ENCODE measurements at regions not wholly inside any gene's neighbourhood (a gene's known extent, or its start where the extent isn't known, plus 50 kb on each side); places are given as distances from the start of the nearest gene placed in this dataset.

DNA sequence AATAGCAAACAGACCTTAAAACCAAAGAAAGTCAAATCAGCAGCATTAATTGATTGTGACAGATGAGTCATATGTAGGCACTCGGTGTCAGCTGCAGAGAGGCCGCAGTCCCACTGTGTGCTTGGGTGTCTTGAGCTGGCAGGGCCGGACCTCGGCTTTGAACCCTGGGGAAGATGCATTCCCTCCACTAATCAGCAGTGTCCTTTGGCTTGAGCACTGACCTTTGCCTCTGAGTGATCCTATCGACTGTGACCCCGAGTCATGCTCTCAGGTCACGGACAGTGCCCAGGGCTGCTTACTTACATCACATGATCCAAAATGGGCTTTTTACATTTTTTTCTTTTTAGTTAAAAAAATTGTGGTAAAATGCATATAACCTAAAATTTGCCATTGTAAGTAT lies 188.7 kb downstream of the GADD45G start:
- no peak for DNase-seq (ENCODE audit: low spot score)

DNA sequence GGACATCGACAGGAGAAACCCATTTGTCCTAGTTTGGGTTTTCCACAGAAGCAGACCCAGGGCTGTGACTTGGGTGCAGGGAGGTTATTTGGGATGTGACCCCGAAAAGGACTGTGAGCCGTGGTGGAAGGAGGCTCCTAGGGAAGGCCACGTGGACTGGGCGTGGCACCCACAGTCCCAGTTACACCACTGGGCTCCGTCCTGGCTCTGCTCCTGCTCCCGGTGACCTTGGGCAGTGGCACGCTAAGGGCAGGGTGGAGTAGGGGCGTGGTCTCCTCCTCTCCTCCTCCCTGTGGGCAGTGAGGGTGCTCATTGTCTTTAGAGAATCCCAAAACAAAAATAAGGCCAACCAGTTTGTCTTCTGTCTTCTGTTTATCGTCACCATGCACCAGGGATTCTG lies 190.1 kb downstream of the GADD45G start:
- DNase-seq (ENCODE audit: low spot score) = peak; percentile 55

DNA sequence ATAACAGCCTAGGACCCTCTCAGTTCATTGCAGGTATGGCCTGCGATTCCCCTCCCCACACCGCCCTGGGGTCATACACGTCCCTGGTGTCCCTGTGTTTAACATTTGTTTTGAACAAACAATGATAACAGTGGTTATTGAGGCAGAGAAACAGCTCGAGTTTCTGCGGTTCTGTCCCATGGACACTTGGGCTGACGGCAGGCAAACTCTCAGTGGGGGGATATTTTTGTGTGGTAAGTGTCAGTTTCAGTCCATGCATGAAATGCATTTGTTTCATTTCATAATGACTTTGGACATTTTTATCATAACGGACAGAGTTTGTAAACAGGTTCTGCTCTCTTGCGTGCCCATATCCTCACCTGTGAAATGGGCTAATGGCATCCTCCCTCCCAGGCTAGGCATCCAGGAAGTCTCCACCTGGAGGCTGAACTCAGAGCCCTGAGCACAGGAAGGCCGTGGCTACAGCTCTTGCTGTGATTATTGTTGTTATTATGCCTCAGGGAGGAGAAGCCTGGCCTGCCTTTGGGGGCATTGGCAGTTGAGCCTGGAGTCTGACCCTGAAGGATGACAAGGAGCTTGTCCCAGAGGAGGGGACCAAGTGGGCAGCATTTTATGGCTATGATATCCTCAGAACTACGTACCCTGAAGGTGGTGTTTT lies 190.9 kb downstream of the GADD45G start:
- no peak for DNase-seq (ENCODE audit: low spot score)

DNA sequence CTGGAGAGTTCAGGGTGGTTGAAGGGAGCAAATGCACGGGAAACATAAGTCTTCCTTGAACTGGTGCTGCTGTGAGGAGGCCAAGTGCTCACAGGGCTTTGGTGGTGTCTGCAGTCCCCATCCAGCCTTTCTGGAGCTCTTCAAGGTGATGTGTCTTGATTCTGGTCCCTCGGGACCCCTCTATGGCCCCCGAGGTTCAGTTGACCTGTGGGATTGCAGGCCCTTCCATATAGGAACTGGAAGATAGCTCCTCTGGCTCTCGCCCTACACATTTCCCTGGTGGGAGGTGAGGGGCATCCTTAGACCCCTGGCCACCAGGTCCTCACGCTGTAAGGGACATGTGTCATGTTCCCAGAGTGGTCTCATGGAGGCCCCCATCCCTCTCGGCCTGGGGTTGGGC lies 191.8 kb downstream of the GADD45G start:
- no peak for DNase-seq (ENCODE audit: low spot score)

DNA sequence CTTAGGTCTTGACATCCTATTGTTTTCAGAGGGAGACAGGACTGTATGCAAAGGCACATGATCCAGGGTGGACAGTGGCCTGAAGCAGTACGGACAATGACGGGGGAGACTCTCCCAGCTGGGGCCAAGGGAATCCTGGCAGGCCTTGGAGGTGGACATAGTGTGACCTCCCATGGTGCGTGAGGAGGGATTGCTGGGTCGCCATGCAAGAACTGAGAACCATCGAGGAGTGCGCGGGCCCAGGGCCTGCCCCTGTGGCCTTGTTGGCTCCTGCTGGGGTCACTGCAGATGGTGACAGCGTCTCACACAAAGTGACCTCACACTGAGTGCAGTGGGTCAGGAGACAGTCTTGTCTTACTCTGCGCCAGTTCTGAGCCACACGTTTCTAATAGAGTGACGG lies 192.4 kb downstream of the GADD45G start:
- no peak for DNase-seq (ENCODE audit: low spot score)

DNA sequence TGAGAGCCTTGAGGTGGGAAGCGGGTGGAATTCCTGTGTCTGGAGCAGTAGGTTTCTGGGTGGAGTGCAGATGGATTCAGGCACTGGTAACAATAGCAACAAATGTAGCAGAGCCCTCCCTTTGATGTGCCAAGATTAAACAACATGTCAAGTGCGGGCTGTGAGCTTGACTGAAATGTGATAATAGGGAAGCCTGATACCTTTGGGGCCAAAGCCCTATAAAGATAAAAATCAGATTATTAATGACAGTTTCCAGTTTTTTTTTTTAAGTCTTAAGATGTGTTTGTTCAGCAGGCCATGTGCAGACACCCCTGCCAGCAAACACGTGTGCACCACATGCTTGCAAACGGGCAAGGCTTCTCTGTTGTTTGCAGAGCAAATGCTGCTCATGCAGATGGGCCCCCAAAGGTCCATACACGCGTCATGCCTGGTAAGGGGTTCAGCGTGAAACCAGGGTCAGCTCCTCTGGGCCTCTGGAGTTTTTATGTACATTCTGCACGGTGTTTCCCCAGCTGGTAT lies 193.2 kb downstream of the GADD45G start:
- DNase-seq (ENCODE audit: low spot score) = peak; percentile 50

DNA sequence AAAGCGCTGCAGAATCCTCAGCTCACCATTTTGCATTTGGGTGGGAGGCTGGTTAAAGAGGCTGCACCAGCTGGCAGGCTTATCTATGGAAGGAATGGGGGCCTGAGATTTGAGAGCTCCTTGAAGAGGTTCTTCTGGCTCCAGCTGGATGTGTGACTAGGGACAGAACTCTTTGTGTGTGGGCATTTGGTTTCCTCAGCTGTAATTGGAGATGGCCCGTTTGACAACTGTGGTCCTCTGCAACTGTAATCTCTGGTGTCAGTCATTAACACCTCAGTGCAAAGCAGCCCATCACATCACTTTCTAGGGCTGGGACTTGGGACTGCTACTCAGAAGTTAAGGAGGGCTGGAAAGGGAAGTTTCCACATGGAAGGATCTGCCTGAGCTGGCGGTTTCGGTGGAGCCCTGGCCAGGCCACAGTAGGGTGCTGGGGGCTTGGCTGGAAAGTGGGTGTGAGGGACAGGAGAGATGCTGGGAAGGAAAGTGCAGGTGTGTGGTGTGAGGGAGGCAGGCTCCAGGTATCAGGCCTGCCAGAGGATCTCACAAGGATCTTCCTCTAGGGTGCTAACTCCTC lies 193.8 kb downstream of the GADD45G start:
- no peak for DNase-seq (ENCODE audit: low spot score)

DNA sequence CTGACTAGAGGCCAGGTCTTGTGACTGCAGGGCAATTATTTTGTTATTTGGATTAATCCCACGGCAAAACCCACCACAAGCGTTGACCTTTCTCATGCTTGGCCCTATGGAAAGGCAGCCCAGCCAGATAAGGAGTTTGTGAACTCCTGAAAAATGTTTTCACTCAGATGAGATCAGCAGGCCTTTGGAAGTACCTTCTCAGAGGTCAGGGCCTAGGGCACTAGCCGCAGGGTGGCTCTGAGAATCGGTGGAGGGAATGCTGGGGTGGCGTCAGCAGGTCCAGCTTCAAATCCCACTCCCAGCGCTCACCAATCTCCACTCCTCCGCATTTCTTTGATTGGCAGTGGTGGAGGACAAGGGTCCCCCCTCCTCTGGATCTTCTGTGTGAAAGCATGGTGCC lies 194.4 kb downstream of the GADD45G start:
- DNase-seq (ENCODE audit: low spot score) = no peak

DNA sequence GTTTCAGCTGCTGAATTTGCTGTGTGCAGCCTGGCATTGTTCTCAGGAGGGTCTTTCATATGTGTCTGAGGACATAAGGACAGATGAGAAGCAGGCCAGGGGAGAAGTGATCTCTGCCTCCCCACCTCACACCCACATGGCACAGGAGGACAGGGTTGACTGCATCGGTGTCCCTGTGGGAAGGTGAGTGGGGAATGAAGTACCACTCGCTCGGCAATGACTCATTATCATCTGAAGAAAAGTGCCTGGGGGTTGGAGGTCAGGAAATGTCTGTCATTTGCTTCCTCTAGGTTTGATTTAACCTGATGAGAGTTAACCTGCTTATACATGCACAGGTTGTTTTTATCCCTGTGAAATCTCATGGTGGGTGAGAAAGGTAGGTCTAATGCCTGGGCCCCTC lies 195.0 kb downstream of the GADD45G start:
- DNase-seq (ENCODE audit: low spot score) = no peak

DNA sequence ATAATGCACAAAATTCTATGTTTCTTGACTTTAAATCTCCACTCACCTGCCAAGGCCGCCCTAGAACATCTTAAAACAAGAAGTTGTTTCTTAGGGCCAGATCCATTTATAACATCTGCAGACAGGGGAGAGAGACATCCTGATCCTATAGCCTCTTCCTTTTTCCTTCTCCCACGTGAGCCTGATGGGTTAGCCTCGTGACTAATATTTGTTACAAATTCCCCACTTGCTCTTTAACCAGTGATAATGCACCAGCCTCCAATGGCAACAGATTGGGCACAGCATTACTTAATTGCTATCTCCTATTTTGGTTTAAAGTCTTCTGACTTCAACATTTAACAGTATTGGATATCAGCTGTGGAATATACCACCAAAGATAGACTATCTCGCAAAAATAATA lies 196.5 kb downstream of the GADD45G start:
- DNase-seq (ENCODE audit: low spot score) = no peak

DNA sequence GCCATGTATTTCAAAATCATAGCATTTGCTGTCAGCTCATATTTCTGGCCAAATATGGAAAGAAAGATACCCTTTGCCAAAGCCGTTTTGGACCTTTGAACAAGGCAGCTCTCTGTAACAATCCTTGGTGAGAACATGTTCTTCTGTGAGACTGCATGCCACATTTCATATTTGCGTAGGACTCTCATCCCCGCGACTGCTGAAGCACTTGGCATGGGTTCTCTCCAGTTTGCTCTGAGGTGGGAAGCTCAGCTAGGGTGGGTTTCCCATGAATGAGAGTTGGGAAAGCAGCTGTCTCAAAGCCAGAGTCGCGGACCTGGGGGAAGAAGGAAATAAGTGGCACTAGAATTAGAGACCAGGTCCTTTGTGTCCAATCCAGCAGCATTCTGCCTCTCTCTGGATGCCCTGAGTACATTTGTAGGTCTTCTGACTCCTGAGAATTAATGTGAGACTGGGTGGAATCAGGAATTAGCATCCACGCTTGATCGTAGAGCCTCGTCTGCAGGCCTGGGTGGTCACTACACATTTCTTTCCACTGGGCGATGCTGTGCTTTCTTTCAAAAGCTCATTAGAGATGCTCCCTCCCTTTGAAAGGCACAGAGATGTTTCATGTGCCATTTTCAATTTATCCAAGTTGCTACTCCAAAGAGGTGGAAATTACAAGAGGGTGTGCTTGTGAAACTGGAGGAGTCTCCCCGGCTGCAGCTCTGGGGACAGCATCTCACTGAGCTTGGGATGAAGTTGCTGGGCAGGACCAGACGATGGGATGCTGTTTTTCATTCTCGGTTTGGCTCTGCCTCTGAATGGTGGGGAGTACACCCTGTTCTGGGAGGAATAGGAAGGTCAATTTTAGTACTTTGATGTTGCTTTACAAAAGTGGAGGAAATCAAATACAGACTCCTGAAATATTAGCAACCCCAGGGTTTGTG lies 197.2 kb downstream of the GADD45G start:
- no peak for DNase-seq (ENCODE audit: low spot score)

DNA sequence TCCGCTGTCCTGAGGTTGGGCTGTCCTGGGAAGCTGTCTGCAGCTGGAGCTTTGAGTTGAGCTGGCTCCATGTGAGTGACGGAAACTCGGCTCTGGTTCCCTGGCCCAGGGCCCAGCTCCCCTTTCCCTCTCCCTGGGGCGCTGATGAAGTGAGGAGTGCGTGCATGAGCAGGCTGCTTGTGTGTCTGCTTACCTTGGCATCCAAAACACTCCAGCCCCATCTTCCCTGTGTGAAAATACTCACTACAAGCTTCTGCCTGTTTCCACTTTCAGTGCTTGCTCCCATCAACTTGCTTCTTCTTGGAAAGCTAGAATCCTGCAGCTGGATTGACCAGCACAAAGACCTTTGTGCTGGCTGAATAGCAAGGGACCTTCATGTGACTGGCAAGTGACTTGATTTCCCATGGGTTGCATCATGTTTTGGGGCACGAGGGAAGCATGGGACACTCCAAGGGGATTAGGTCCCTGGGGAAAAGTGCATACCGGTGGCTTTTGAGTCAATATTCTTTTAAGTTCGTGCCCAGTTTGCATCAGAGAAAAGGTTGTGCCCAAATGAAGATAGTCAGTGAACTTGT lies 198.1 kb downstream of the GADD45G start:
- DNase-seq (ENCODE audit: low spot score) = peak; percentile 68

DNA sequence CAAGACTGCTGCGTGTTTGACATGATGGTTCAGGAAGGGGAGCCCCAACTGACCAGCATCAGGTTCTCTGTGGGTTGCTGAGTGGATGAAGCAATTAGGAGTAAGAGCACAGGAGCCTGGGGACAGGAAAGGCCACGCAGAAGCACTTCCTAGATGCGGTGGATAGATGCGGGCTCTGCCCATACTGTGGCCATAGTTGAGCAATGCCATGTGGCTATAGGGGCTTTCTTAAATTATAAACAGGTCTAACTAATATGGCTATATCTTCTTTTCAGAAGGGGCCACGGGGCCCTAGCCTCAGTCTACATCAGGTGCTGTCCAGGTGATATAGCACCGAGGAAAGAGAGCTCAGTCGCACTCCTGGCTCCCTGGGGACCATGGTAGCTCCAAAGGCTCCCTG lies 198.6 kb downstream of the GADD45G start:
- no peak for DNase-seq (ENCODE audit: low spot score)

DNA sequence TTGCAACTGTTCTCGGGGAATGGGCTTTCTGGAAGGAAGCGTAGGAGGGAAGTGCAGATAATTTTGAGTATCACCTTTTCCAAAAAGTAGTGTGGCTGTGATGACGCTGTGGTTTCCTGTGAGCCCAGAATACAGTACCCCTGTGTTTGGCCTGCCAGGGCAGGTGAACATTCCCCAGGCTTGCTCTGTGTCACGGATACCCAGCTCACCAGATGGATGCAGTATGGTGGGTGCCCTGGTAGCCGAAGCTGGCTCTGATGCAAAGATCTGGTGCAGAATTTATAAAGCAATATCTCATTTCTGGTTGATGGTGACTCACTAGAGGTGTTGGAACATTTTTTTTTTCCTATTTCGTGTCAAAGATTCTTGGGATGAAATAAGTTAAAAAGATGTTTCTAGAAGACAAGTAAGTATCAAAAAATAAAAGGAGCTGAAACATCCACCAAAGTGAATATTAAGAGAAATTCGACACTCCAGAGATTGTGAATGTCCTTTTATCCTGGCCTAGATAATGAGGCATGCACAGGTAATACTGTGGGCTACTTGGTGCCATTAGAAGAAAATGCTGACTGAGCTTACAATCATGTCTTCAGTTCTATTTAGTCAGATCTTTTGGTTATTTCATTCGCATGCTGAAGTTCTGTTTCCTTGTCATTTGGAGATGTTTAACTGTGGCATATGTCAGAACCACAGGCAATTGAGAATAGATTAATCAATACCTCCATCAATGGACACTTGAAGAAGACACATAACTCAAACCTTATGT lies 200.1 kb downstream of the GADD45G start:
- DNase-seq (ENCODE audit: low spot score) = no peak

DNA sequence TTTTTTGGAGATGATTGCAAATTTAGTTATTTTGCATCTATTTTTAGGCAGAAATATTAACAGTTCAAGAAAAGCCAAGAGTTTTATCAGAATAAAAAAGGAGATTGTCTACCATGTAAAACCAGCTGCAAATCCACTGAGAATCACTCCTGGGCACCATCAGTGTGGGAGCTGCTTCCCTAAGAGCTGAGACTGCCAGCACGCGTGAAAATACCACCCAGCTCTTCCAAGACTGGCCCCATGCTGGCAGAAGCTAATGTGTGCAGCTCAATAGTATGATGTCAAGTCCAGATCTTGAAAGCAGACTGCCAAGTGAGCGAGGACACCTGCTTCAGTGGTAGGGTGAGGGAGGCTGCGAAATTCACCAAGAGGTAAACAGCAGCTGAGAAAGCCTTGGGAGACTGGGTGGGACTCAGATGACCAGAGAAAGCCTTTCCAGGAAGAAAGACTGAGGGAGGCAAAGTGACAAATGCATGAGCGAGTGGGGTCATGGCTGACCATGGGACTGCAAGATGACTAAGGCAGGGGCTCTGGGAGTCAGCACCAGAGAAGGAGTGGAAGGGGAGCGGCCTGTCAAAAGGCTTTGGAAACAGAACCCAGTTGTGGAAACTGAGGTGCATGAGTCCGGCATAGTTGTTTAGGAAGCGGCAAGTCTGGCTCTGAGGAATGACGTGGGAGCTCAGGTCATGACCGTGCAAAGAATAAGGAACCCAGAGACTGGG lies 200.9 kb downstream of the GADD45G start:
- no peak for DNase-seq (ENCODE audit: low spot score)

DNA sequence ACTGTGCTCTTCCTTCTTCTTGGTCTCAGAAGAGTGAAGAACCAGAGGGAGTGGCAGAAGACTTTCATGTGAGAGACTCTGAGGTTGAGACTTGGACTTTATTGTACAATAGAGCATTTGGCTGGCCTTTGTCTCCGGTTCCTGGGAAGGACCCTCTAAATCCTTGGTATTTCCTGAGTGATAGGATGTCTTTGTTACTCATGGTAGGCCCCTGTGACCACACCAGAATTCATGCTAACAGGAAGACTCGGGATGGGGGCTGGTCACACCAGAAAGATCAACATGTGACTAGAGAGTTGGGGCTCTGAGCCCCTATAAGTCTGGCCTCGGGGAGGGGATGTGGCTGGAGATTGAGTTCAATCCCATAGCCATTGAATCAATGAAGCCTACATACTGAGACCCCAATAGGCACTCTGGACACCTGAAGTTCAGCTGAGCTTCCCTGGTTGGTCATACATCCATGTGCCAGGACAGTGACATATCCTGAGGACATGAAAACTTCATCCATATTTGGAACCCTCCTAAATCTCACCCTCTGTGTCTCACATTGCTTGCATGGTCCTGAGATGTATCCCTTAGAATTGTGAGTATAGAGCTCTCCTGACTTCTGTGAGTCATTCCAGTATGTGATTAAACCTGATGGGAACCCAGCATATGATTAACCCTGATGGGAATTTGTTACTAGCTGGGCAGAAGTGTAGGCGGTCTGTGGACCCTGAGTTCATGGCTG lies 201.7 kb downstream of the GADD45G start:
- no peak for DNase-seq (ENCODE audit: low spot score)

DNA sequence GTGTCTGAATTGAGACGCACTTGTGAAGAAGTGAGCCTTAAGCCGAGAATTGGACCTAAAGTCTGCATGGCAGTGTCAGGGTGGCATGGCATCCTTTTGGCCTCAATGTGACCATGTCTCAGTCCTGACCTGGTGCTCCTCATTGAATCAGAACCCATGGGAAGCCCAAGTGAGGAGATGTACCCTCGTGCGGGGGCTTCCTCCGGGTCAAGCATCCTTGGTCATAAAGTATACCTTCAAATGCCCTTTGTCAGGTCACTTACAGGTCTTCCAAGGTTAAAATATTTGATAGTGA lies 202.2 kb downstream of the GADD45G start:
- DNase-seq (ENCODE audit: low spot score) = no peak

DNA sequence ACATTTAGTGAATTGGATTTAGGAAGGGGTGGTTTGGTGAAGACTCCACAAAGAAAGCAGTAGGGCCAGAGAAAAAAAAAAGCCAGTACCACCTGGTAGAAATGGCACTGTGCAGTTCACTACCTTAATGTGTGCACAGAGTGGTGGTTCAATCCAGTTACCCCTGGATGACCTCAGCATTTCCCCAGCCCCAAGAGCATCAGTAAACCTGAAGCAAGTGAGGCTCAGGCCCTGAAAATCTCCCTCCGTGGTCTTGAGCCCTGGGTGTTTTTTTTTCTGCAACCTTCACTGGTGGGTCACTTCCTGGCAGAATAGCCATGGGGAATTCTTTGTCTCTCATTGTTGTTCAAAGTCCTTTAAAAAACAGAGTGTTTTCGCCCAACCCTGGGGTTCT lies 202.9 kb downstream of the GADD45G start:
- no peak for DNase-seq (ENCODE audit: low spot score)

DNA sequence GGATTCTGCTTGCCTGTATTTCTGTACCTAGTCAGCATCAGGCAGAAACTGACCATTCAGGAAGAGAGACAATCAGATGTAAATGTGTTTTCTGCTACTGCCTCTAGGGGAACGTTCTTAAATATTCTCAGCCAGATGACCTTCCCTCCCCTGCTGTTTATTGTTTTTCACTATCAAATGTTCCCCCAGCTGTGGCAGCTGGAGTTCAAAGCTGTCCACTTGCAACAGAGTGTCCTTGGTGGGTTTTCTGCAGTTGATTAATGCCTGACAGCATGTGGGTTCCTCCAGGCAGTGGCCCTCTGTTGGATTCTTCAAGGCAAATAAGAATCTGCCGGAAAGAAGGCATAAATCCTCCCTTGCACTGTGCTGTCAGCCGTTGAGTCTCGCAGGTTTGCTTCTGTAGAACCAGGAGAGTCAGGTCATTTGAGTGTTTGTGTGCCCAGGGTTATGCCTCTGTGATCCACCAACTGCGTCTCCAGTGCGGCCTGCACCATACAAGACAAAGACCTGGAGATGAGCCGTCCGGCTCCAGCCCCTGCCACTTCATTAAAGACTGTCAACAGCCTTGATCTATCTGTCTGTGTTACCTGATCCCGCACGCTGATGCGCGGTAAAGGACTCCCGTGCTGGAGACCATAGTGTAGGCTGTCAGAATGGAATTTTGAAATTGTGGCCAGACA lies 203.4 kb downstream of the GADD45G start:
- peak; percentile 10 for DNase-seq (ENCODE audit: low spot score)

DNA sequence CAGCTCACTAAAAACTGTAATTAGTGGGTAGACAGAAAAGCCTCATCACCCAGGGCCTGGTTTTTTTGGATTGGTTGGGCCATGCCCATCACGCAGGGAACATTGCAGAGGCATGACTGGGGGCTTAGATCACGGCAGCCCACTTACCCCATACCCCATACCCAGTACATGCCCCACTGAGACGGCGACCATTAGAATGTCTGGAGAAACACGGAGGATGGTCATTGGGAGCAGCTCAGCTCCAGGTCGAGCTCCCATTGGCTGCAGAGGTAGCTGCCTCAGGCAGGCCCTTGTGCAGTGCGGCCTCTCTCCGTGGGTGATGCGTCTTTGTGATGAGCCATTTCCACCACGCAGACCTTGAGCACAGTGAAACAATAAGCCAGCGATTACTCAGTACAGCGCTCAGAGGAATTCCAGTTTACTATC lies 204.0 kb downstream of the GADD45G start:
- DNase-seq (ENCODE audit: low spot score) = no peak
